HUDEP-2 (cell line): ENCODE measurements at regions not wholly inside any gene's neighbourhood (a gene's known extent, or its start where the extent isn't known, plus 50 kb on each side); places are given as distances from the start of the nearest gene placed in this dataset.
"Not testable (repeated sequence)": the region's sequence is repeated elsewhere in the genome, so short reads cannot be mapped to it uniquely, and the experiment has no call there.

ENCODE experiments used
- DNase-seq, 76 experiments: peaks; one replicate each; lab custom pipeline; 2025; ENCODE audit not compliant: unreplicated experiment in 76 of 76; lab: John Stamatoyannopoulos, UW

GRCh38 chr20:53734006-53734688, 140.5 kb upstream of the ZNF217 start:
- no peak for DNase-seq

- DNase-seq = no peak
Measured at GRCh38 chr20:53731595-53731994, 138.0 kb upstream of the ZNF217 start.

GRCh38 chr20:53728359-53728758, 134.7 kb upstream of the ZNF217 start:
- DNase-seq = no peak

GRCh38 chr20:53727239-53727638, 133.6 kb upstream of the ZNF217 start:
- DNase-seq = not testable (repeated sequence)

- DNase-seq = no peak
Measured at GRCh38 chr20:53725575-53725970, 131.9 kb upstream of the ZNF217 start.

GRCh38 chr20:53723621-53724020, 130.0 kb upstream of the ZNF217 start:
- no peak for DNase-seq

GRCh38 chr20:53723045-53723444, 129.4 kb upstream of the ZNF217 start:
- DNase-seq = no peak

GRCh38 chr20:53722515-53723036, 128.9 kb upstream of the ZNF217 start:
- no peak for DNase-seq

GRCh38 chr20:53721445-53721963, 127.9 kb upstream of the ZNF217 start:
- DNase-seq = not testable (repeated sequence)

GRCh38 chr20:53719171-53719803, 125.6 kb upstream of the ZNF217 start:
- not testable (repeated sequence) for DNase-seq

- no peak for DNase-seq
Measured at GRCh38 chr20:53718142-53719021, 124.7 kb upstream of the ZNF217 start.

- DNase-seq = no peak
Measured at GRCh38 chr20:53716395-53716794, 122.8 kb upstream of the ZNF217 start.

GRCh38 chr20:53714524-53714923, 120.9 kb upstream of the ZNF217 start:
- no peak for DNase-seq

GRCh38 chr20:53713328-53714056, 119.9 kb upstream of the ZNF217 start:
- no peak for DNase-seq

GRCh38 chr20:53712212-53712977, 118.8 kb upstream of the ZNF217 start:
- peak in 1 of 76 experiments; percentile 1 for DNase-seq

- no peak for DNase-seq
Measured at GRCh38 chr20:53711333-53712211, 117.9 kb upstream of the ZNF217 start.

- DNase-seq = no peak
Measured at GRCh38 chr20:53708129-53708968, 114.7 kb upstream of the ZNF217 start.
